WTC11 (cell line): ENCODE measurements at regions not wholly inside any gene's neighbourhood (a gene's known extent, or its start where the extent isn't known, plus 50 kb on each side); places are given as distances from the start of the nearest gene placed in this dataset.

ENCODE experiments used
- ATAC-seq: fragments of 200-7000 bp; cut with Tn5 transposase; 2 replicates; pipeline ENCODE4 v1.10.0; 2021; ENCODE audit warnings: mild to moderate bottlenecking, moderate library complexity
- CTCF ChIA-PET: fragments of 300-600 bp; sonication (Branson Sonifier 250); formaldehyde crosslinking; loops from one replicate; lab custom pipeline; 2021; ENCODE audit warnings: antibody characterized with exemption; lab: Charles Lee
- POLR2A ChIA-PET: fragments of 350-600 bp; sonication (Branson Sonifier 250); formaldehyde crosslinking; loops from one replicate; lab custom pipeline; 2021; ENCODE audit warnings: antibody characterized with exemption; lab: Charles Lee
- DNase-seq: peaks from one replicate; pipeline ENCODE4 v3.0.0; 2021; ENCODE audit warnings: low spot score
- H3K27ac Mint-ChIP-seq: 2 replicates; pipeline ENCODE4 v1.8.0; 2021; ENCODE audit warnings: mixed read lengths
- H3K27me3 Mint-ChIP-seq: 2 replicates; pipeline ENCODE4 v1.8.0; 2021; ENCODE audit warnings: low read depth, mild to moderate bottlenecking, moderate library complexity, mixed read lengths
- H3K36me3 Mint-ChIP-seq: 2 replicates; pipeline ENCODE4 v1.8.0; 2021; ENCODE audit warnings: mixed read lengths
- H3K4me1 Mint-ChIP-seq: 2 replicates; pipeline ENCODE4 v1.8.0; 2022; ENCODE audit warnings: mixed read lengths
- H3K4me3 Mint-ChIP-seq: 2 replicates; pipeline ENCODE4 v1.8.0; 2021; ENCODE audit warnings: mild to moderate bottlenecking, moderate library complexity, mixed read lengths
- H3K9me3 Mint-ChIP-seq: 2 replicates; pipeline ENCODE4 v1.8.0; 2021; ENCODE audit warnings: mixed read lengths
- ELF4 ChIP-seq: sonication (generic); formaldehyde crosslinking; IDR thresholded peaks from 2 replicates; pipeline ENCODE4 v1.8.1; 2022; ENCODE audit warnings: low read depth, mild to moderate bottlenecking, moderate library complexity, missing genetic modification reagents
- ETV6 ChIP-seq: sonication (generic); formaldehyde crosslinking; IDR thresholded peaks from 2 replicates; pipeline ENCODE4 v1.8.1; 2022; ENCODE audit warnings: mild to moderate bottlenecking, missing genetic modification reagents
- HMGA2 ChIP-seq: fragments of 250-450 bp; sonication (Bioruptor Pico); IDR thresholded peaks from 2 replicates; pipeline ENCODE4 v1.4.0; 2021; ENCODE audit warnings: mild to moderate bottlenecking, moderate library complexity
- MAX ChIP-seq: sonication (generic); formaldehyde crosslinking; IDR thresholded peaks from 2 replicates; pipeline ENCODE4 v1.8.0; 2022; ENCODE audit warnings: mild to moderate bottlenecking, missing genetic modification reagents
- NFE2L1 ChIP-seq: sonication (generic); formaldehyde crosslinking; IDR thresholded peaks from 2 replicates; pipeline ENCODE4 v1.8.1; 2023; ENCODE audit warnings: missing genetic modification reagents
- NR2C2 ChIP-seq: sonication (generic); formaldehyde crosslinking; IDR thresholded peaks from 2 replicates; pipeline ENCODE4 v1.8.0; 2022; ENCODE audit warnings: mild to moderate bottlenecking, missing genetic modification reagents
- OVOL2 ChIP-seq: fragments of 250-450 bp; sonication (Bioruptor Pico); IDR thresholded peaks from 2 replicates; pipeline ENCODE4 v1.9.0; 2021; ENCODE audit warnings: mild to moderate bottlenecking, borderline replicate concordance
- SMAD3 ChIP-seq: sonication (generic); formaldehyde crosslinking; IDR thresholded peaks from 2 replicates; pipeline ENCODE4 v1.8.0; 2022; ENCODE audit warnings: missing genetic modification reagents, mild to moderate bottlenecking, borderline replicate concordance
- TEAD4 ChIP-seq: sonication (generic); formaldehyde crosslinking; IDR thresholded peaks from 2 replicates; pipeline ENCODE4 v1.8.0; 2022; ENCODE audit warnings: mild to moderate bottlenecking, missing genetic modification reagents
- TP53 ChIP-seq: sonication (generic); formaldehyde crosslinking; IDR thresholded peaks from 2 replicates; pipeline ENCODE4 v1.8.1; 2023; ENCODE audit warnings: mild to moderate bottlenecking, missing genetic modification reagents
- ZBTB21 ChIP-seq: sonication (generic); formaldehyde crosslinking; IDR thresholded peaks from 2 replicates; pipeline ENCODE4 v1.8.1; 2023; ENCODE audit warnings: mild to moderate bottlenecking, missing genetic modification reagents, borderline replicate concordance
- ZNF121 ChIP-seq: sonication (generic); formaldehyde crosslinking; IDR thresholded peaks from 2 replicates; pipeline ENCODE4 v1.8.0; 2023; ENCODE audit warnings: missing genetic modification reagents
- ZNF219 ChIP-seq: sonication (generic); formaldehyde crosslinking; IDR thresholded peaks from 2 replicates; pipeline ENCODE4 v1.8.0; 2023; ENCODE audit warnings: missing genetic modification reagents, mild to moderate bottlenecking, borderline replicate concordance
- ZNF416 ChIP-seq: fragments of 250-450 bp; sonication (Bioruptor Pico); IDR thresholded peaks from 2 replicates; pipeline ENCODE4 v1.9.0; 2021; ENCODE audit warnings: mild to moderate bottlenecking, inconsistent platforms
- TF ChIP-seq, protein P1 (sequence below): sonication (generic); formaldehyde crosslinking; IDR thresholded peaks from 2 replicates; pipeline ENCODE4 v1.8.0; 2023; ENCODE audit warnings: mild to moderate bottlenecking, missing genetic modification reagents
- TF ChIP-seq, protein P2 (sequence below): fragments of 250-450 bp; sonication (Bioruptor Pico); conservative IDR thresholded peaks from 2 replicates; pipeline ENCODE4 v1.9.0; 2021; ENCODE audit warnings: mild to moderate bottlenecking
- TF ChIP-seq, protein P3 (sequence below): sonication (generic); formaldehyde crosslinking; IDR thresholded peaks from 2 replicates; pipeline ENCODE4 v1.8.1; 2023; ENCODE audit warnings: mild to moderate bottlenecking, missing genetic modification reagents, moderate library complexity
- TF ChIP-seq, protein P4 (sequence below): fragments of 250-450 bp; sonication (Bioruptor Pico); IDR thresholded peaks from 2 replicates; pipeline ENCODE4 v1.9.0; 2021; ENCODE audit warnings: mild to moderate bottlenecking

GRCh38 chr4:149961876-149962597 is 116.2 kb upstream of the DCLK2 start:
- no peaks in the 10 kb centered on the region; the same call in 1 of the 2 replicates for H3K27me3 Mint-ChIP-seq

GRCh38 chr4:149964001-149964796 is 114.0 kb upstream of the DCLK2 start:
- Mint-ChIP-seq H3K4me3 (no peak overlapping the region), H3K27ac (no peak overlapping the region), H3K4me1 (peaks cover 3% of the 10 kb centered on the region; the same call in 1 of the 2 replicates), H3K9me3 (no peaks in the 10 kb centered on the region), H3K27me3 (no peaks in the 10 kb centered on the region), H3K36me3 (no peaks in the 10 kb centered on the region)
- no peak for DNase-seq
- CTCF ChIA-PET, result no interaction called here
- POLR2A ChIA-PET, result no interaction called here
- TF ChIP-seq, protein P1, sequence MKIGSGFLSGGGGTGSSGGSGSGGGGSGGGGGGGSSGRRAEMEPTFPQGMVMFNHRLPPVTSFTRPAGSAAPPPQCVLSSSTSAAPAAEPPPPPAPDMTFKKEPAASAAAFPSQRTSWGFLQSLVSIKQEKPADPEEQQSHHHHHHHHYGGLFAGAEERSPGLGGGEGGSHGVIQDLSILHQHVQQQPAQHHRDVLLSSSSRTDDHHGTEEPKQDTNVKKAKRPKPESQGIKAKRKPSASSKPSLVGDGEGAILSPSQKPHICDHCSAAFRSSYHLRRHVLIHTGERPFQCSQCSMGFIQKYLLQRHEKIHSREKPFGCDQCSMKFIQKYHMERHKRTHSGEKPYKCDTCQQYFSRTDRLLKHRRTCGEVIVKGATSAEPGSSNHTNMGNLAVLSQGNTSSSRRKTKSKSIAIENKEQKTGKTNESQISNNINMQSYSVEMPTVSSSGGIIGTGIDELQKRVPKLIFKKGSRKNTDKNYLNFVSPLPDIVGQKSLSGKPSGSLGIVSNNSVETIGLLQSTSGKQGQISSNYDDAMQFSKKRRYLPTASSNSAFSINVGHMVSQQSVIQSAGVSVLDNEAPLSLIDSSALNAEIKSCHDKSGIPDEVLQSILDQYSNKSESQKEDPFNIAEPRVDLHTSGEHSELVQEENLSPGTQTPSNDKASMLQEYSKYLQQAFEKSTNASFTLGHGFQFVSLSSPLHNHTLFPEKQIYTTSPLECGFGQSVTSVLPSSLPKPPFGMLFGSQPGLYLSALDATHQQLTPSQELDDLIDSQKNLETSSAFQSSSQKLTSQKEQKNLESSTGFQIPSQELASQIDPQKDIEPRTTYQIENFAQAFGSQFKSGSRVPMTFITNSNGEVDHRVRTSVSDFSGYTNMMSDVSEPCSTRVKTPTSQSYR (CRISPR knock-in tag), result no peak
- TF ChIP-seq OVOL2 (no peak), NFE2L1 (CRISPR knock-in tag) (no peak), ZNF416 (CRISPR knock-in tag) (no peak)
- TF ChIP-seq, protein P2, sequence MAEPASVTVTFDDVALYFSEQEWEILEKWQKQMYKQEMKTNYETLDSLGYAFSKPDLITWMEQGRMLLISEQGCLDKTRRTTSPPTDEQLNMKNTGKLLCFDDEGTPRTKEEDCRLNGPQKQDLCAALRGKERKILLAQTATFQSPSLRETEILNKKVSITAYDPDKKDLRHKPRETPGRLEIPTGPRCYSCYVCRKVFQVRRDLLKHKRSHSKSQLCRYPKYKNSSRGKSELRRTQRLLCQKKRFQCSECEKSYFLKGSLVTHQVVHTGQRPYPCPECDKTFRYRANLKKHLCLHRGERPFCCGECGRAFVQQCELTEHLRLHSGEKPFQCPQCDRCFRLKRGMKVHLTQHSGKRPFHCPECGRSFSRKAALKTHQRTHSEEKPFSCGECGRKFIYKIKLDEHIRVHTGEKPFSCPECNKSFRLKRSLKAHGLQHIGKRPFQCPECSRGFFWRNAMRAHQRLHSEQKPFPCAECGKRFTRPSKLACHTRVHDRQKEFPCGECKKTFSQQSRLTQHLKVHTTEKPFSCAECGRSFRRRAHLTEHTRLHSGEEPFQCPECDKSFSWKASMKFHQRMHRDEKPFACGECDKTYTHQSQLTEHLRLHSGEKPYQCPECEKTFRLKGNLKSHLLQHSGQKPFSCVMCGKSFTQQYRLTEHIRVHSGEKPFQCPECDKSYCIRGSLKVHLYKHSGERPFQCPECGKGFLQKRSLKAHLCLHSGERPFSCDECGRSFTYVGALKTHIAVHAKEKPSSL, result no peak
- no peak for ATAC-seq

More at GRCh38 chr4:149961876-149962597, 116.2 kb upstream of the DCLK2 start:
- H3K4me1 Mint-ChIP-seq, result peaks cover 3% of the 10 kb centered on the region; the same call in 1 of the 2 replicates
- no peak overlapping the region for H3K27ac Mint-ChIP-seq
- H3K9me3 Mint-ChIP-seq, result no peaks in the 10 kb centered on the region
- H3K4me3 Mint-ChIP-seq, result no peak overlapping the region
- H3K36me3 Mint-ChIP-seq, result no peaks in the 10 kb centered on the region
- ChIA-PET POLR2A (interaction anchor here (0.7 kb wide), 1 partner anchor 10 kb away, joined by 3 read pairs; no protein-coding TSS in a partner anchor), CTCF (no interaction called here)
- DNase-seq, result no peak
- no peak for TF ChIP-seq ZBTB21 (CRISPR knock-in tag)
- no peak for TF ChIP-seq TEAD4 (CRISPR knock-in tag)
- no peak for TF ChIP-seq HMGA2 (CRISPR knock-in tag)
- no peak for TF ChIP-seq ZNF219
- TF ChIP-seq TP53 (CRISPR knock-in tag), result no peak
- TF ChIP-seq, protein P3, sequence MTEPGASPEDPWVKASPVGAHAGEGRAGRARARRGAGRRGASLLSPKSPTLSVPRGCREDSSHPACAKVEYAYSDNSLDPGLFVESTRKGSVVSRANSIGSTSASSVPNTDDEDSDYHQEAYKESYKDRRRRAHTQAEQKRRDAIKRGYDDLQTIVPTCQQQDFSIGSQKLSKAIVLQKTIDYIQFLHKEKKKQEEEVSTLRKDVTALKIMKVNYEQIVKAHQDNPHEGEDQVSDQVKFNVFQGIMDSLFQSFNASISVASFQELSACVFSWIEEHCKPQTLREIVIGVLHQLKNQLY (CRISPR knock-in tag), result no peak
- TF ChIP-seq ELF4 (CRISPR knock-in tag), result no peak
- no peak for TF ChIP-seq ETV6 (CRISPR knock-in tag)
- no peak for TF ChIP-seq MAX (CRISPR knock-in tag)
- no peak for TF ChIP-seq OVOL2
- ATAC-seq, result no peak

DNA sequence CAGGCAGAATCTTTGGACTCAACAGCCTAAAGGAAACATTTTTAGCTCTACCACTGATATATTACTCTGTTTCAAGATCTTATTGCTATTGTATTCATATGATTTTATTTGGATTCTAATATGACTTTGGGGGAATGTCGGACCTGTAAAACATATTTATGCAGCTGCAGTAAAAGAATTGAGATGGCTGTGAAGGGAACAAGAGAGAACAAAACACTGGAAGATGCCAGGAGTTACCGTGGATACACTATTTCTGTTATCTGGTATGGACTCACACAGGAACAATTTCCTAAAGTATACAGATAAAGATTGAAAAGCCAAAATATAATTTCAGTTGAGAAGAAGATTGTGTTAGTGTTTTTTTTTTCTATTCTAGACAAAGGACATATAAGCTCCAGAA is 113.0 kb upstream of the DCLK2 start:
- Mint-ChIP-seq H3K27me3 (no peaks in the 10 kb centered on the region), H3K4me3 (no peak overlapping the region), H3K4me1 (peaks cover 3% of the 10 kb centered on the region; the same call in 1 of the 2 replicates), H3K36me3 (no peaks in the 10 kb centered on the region), H3K9me3 (no peaks in the 10 kb centered on the region), H3K27ac (no peak overlapping the region)
- ChIA-PET POLR2A (no interaction called here), CTCF (no interaction called here)
- no peak for ATAC-seq
- DNase-seq, result no peak
- TF ChIP-seq NR2C2 (CRISPR knock-in tag) (no peak), SMAD3 (no peak), TEAD4 (CRISPR knock-in tag) (no peak), ZNF121 (no peak)
- TF ChIP-seq, protein P4, sequence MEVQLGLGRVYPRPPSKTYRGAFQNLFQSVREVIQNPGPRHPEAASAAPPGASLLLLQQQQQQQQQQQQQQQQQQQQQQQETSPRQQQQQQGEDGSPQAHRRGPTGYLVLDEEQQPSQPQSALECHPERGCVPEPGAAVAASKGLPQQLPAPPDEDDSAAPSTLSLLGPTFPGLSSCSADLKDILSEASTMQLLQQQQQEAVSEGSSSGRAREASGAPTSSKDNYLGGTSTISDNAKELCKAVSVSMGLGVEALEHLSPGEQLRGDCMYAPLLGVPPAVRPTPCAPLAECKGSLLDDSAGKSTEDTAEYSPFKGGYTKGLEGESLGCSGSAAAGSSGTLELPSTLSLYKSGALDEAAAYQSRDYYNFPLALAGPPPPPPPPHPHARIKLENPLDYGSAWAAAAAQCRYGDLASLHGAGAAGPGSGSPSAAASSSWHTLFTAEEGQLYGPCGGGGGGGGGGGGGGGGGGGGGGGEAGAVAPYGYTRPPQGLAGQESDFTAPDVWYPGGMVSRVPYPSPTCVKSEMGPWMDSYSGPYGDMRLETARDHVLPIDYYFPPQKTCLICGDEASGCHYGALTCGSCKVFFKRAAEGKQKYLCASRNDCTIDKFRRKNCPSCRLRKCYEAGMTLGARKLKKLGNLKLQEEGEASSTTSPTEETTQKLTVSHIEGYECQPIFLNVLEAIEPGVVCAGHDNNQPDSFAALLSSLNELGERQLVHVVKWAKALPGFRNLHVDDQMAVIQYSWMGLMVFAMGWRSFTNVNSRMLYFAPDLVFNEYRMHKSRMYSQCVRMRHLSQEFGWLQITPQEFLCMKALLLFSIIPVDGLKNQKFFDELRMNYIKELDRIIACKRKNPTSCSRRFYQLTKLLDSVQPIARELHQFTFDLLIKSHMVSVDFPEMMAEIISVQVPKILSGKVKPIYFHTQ (CRISPR knock-in tag), result no peak
